H1 (cell line): ENCODE measurements at regions not wholly inside any gene's neighbourhood (a gene's known extent, or its start where the extent isn't known, plus 50 kb on each side); places are given as distances from the start of the nearest gene placed in this dataset.

Experiments used
- BACH1 ChIP-seq: IDR thresholded peaks from 2 replicates; pipeline ENCODE4 v1.6.1; 2012; ENCODE audit warnings: low read length, improper control_type of control experiment
- CHD1 ChIP-seq: IDR thresholded peaks from 2 replicates; pipeline ENCODE4 v1.6.1; 2012; ENCODE audit warnings: low read depth, low read length, improper control_type of control experiment
- EGR1 ChIP-seq: IDR thresholded peaks from 2 replicates; pipeline ENCODE4 v1.6.1; 2011; ENCODE audit warnings: low read depth, low read length, borderline replicate concordance
- GABPA ChIP-seq: IDR thresholded peaks from 2 replicates; pipeline ENCODE4 v1.6.1; 2011; ENCODE audit warnings: mild to moderate bottlenecking, low read length, moderate library complexity, borderline replicate concordance; ENCODE audit not compliant: insufficient read depth
- HDAC2 ChIP-seq, 2 experiments: fragments of 300-600 bp in 1 of 2; sonication (generic) in 1 of 2; IDR thresholded peaks; 2 replicates each; pipeline ENCODE4 v1.6.1; 2011 to 2012; ENCODE audit warnings: low read depth in 2 of 2, low read length in 2 of 2, mild to moderate bottlenecking in 2 of 2, moderate library complexity in 2 of 2, borderline replicate concordance in 1 of 2, inconsistent platforms in 1 of 2
- NRF1 ChIP-seq: IDR thresholded peaks from 2 replicates; pipeline ENCODE4 v1.6.1; 2011; ENCODE audit warnings: mild to moderate bottlenecking, low read depth, low read length, improper control_type of control experiment
- POLR2A ChIP-seq, 2 experiments: IDR thresholded peaks; 1 replicate in 1 of 2; 2 replicates in 1 of 2; pipeline ENCODE4 v1.6.1; 2011; ENCODE audit warnings: low read depth in 2 of 2, low read length in 2 of 2, mild to moderate bottlenecking in 2 of 2; ENCODE audit errors: control extremely low read depth in 1 of 2
- POLR2AphosphoS5 ChIP-seq: IDR thresholded peaks from 2 replicates; pipeline ENCODE4 v1.6.1; 2011; ENCODE audit warnings: low read depth, low read length
- SIN3A ChIP-seq, 2 experiments: IDR thresholded peaks in 1 of 2; conservative IDR thresholded peaks in 1 of 2; 2 replicates each; pipeline ENCODE4 v1.6.1; 2011 to 2012; ENCODE audit warnings: low read length in 2 of 2, improper control_type of control experiment in 1 of 2, low read depth in 1 of 2, mild to moderate bottlenecking in 1 of 2
- SP4 ChIP-seq: IDR thresholded peaks from 2 replicates; pipeline ENCODE4 v1.6.1; 2012; ENCODE audit warnings: low read length, inconsistent platforms

DNA sequence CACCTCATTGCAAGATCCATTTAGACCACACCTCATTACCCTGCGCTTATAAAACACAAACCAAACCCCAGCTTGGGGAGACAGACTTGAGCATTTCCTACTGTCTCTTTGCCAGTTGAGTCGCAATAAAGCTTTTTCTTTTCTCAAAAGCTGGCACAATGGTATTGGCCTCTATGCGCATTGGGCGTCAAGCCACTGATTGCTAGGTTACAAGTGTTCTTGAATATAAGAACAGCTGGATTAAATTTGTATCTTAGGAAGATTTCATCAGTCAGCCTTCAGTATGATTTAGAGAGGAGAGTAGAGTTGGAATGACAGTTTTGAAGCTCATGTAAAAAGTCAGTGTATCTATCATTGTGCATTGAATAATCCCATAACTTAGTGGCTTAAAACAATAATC is 84.9 kb upstream of the RAB4A start (continued):
- TF ChIP-seq BACH1 (no peak), NRF1 (no peak), SP4 (no peak), CHD1 (no peak), GABPA (no peak), HDAC2 (IDR thresholded peaks at IDR 0.05; ENCODE audit: borderline replicate concordance in 1 of 2, low read depth in 2 of 2, low read length in 2 of 2) (no peak), SIN3A (conservative IDR thresholded peaks at IDR 0.05 in 1 of 2, IDR thresholded peaks at IDR 0.05 in 1 of 2; ENCODE audit: low read depth in 1 of 2, low read length in 2 of 2) (no peak), POLR2AphosphoS5 (no peak), EGR1 (no peak), POLR2A (IDR thresholded peaks at IDR 0.05; ENCODE audit: control extremely low read depth in 1 of 2, low read depth in 2 of 2, low read length in 2 of 2) (no peak)
- TF ChIP-seq, all 59 proteins: peak for 0
